Pons (tissue), 1 donor: ENCODE measurements at regions not wholly inside any gene's neighbourhood (a gene's known extent, or its start where the extent isn't known, plus 50 kb on each side); places are given as distances from the start of the nearest gene placed in this dataset.
"Not testable (repeated sequence)": the region's sequence is repeated elsewhere in the genome, so short reads cannot be mapped to it uniquely, and the experiment has no call there.

ENCODE experiments used
- DNase-seq: peaks from one replicate; pipeline ENCODE4 v3.0.0-alpha.2; 2016; ENCODE audit warnings: low spot score

DNA sequence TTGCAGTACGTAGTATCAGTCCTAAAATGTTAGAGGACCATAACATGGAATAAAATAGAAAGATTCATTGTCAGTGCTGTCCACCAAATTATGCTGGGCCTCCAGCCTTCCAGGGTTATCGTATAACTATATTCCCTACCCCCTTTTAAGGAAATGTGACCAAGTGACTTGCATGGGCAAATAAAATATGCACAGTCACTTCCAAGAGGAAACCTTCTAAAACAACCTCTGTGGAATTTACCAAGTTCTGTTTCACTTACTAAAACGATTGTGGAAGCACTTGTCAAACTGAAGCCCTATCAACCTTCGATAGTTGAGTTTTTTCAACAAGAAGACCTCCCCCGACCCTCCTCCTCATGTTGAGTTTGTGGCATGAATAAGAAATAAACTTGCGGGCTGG, 345.4 kb upstream of the C16orf82 start:
- DNase-seq, result no peak

DNA sequence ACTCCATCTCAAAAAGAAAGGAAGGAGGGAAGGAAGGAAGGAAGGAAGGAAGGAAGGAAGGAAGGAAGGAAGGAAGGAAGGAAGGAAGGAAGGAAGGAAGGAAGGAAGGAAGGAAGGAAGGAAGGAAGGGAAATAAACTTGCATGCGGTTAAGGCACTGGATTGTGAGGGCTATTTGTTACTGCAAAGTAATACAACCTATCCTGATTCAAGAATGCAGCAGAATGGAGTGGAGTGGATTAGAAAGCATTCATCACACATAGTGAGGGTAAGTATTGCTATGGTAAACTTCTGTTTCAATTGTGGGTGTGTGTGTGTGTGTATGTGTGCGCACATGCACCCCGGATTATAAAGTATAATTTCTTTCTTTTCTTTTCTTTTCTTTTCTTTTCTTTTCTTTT, 344.8 kb upstream of the C16orf82 start:
- not testable (repeated sequence) for DNase-seq

DNA sequence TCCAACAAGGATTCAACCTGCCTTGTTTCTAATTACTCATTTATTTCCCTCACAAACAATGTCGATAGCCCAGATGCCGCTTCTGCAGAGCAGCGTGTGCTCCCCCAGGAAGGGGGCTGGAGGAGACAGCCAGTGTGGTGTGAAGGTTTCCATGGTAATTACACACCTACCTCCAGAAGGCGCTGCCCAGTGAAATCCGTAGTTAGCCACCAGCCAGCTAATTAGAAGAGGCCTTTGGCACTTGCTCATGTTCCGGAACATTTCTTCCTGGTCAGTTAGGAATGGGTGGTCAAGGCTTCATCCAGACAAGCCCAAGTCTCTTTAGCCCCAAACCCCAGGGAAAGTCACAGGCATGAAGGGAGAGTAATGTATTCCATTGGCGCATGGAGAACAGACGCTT, 342.5 kb upstream of the C16orf82 start:
- no peak for DNase-seq

DNA sequence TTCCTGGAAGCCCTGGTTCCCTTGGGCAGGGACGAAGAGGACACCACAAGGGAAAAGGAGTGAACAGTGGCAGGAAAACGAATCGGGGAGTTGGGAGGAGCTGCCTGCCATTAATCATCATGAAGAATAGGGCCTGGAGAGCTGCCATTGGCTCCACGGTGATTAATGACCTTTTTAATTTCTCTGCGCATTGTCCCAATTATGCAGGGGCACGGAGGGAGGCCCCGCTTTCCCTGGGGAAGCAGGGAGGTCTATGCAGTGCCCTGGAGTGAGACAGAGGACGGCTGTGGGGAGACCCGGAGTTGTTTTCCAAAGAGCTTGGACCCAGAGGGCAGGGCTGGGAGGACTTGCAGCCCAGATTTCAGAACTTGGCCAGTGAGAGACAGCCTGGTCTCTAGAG, 338.9 kb upstream of the C16orf82 start:
- peak; percentile 11 for DNase-seq

DNA sequence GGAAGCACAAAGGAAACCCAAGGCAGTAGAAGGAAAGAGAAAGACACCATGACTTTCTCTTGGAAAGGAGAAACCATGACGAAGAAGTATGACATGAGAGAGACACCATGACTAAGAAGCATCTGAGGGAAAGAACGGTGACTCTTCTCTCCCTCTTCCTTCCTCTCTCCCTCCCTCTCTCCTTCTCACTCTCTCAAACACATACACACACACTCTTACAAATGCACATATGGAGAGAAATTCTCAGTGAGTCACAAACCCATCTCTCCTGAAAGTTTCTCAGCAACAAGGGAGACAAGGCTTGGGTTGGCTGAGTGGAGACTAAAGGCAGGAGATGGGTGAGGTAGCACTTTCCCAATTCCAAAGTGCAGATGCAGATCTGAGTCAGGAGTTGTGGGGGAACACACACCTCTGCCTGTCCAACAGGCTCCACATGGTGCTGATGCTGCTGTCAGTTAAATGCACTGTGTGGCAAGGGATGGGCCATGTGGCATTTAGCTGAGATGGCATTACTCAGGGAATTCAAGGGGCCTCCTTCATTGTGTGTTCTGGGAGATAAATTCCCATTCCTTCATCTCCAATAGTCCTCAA, 336.7 kb upstream of the C16orf82 start:
- no peak for DNase-seq

DNA sequence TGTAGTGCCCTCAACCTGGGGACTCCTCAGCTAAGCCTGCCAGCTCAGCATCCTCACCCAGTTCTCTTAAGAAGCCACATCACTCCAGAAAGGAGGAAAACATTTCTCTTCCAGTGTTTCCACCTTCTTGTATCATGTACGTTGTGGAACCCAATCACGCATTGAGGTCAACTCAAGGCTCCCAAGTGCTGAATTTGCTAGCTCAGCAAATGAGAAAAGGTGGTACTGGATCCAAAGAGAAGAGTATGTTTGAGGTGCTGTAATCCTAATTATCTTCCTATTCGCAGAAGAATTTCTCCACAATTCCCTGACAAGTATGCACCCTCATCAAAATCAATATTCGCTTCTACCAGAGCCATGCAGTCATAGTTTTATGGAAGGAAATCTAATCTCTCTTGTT, 335.0 kb upstream of the C16orf82 start:
- DNase-seq, result no peak

DNA sequence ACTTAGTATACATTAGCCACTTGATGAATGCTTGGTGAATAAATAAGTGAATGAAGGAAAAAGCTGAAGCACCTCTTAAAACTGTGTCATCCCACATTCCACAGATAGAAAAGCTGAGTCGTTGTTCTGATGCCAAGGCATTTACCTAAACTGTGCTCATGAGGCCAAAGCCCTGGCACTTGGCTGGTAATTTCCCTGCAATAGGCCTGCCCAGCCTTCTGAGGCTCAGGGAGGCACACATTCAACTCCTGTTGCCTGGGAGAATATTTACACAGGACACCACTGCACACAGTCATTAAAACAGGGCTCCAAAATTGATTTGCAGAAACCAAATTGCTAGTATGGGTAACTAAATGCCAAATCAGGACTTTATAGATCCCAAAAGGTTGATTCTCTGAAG, 333.0 kb upstream of the C16orf82 start:
- no peak for DNase-seq

DNA sequence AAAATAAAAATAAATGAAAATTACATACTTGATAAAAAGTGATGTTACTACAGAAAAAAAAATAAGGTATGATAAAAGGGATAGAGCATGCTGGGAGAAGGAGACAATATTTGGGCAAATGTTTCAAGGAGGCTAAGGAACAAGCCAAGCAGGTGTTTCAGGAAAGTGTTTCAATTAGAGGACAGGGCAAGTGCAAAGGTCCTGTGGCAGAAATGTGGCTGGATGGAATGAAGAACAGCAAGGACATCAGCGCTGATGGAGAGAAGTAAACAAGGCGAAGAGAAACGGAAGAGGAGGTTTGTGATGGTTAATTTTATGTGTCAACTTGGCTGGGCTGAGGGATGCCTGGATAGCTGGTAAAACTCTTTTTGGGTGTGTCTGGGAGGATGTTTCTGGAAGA, 331.2 kb upstream of the C16orf82 start:
- DNase-seq, result no peak

DNA sequence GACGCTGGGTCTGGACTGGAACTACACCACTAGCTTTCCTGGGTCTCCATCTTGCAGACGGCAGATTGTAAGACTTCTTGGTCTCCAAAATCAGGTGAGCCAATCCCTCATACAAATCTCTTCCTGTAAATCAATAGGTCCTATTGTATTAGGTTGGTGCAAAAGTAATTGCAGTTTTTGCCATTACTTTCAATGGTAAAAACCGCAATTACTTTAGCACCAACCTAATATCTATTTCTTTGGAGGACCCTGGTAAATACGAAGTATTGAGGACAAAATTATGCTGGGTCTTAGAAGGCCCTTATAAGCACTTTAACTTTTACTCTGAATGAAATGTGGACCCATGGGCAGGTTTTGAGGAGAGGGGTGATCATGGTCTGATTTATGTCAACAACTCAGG, 330.6 kb upstream of the C16orf82 start:
- DNase-seq, result no peak

DNA sequence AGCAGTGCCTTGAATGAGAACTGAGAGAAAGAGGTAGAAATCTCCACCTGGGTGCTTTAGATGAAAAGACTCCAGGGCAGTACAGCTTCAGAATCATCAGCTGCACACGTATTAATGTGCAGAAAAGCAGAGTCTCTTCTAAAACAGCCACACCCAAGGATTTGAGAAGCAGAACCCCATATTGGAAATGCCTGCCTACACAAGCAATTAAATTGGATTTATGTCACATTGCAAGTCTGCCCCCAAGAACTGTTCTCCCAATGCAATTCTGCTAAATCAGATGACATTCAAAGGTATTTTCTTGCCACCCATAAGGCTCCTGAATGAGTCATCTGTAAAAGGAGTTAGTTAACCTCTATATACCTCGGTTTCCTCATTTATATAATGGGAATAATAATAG, 326.0 kb upstream of the C16orf82 start:
- DNase-seq, result no peak

DNA sequence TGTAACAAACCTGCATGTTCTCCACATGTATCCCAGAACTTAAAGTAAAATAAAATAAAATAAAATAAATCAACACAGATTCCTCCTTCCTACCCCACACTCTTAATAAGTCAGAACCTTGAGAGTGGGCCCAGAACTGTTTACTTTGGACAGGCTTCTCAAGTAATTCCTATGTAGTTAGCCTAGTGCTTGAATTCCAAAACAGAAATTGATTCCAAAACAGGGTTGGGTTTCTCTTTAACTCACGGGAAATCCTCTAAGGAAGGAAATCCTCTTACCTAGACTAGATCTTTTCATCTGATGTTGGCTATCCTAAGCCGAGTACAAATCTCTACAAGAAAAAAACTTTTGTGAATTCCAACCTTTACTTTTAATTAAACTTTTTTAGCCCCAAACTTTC, 324.7 kb upstream of the C16orf82 start:
- DNase-seq, result peak; percentile 2

DNA sequence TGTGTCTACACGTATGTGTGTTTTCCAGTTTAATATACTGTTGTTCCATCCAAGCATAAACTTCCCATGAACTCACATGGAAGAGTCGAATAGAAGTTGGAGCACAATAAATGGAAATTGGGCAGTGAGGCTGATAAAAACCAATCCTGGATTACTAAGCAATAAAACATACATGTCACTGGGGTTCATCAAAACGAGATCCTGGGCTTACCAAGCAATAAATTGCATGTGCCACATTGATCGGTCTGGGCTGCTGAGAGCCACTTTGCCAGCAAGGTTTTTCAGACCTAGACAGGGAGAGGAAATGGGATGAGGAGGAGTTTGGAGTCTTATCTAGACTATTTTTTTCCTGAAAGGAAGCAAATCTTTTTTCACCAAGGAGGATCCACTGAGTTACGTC, 322.3 kb upstream of the C16orf82 start:
- no peak for DNase-seq

DNA sequence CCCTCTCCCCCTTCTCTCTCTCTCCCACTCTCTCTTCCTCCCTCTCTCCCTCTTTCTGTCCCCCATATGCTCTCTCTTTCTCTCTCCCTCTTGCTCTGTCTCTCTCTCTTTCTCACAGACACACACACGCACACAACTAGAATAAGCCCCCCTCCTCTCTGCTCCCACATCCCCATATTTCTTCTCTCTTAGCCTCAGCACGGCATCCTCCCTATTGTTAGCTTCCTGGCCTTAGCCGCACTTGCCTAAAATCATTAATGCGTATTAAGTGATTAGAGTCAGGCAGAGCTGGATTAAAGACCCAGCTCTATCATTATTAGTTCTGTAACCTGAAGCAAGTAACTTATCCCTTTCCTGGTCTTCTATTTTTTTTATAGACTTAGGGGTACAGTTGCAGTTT, 319.0 kb upstream of the C16orf82 start:
- no peak for DNase-seq

DNA sequence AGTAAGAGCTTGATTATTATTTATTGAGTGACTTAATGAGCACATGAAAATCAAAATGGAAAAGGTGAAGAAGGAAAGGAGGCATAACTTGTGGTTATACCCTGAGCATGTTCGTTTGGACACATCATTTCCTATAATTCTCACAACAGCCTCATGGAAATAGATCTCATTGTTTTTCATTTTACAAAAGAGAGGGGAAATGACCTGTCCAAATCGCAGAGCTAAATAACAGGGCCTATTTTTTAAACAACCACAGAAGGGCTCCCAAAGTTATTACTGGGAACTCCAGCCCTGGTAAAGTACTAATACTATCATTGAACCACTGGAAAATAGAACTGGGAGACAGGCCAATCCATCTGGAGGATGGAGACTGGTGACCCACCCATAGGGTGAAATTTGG, 317.7 kb upstream of the C16orf82 start:
- no peak for DNase-seq

DNA sequence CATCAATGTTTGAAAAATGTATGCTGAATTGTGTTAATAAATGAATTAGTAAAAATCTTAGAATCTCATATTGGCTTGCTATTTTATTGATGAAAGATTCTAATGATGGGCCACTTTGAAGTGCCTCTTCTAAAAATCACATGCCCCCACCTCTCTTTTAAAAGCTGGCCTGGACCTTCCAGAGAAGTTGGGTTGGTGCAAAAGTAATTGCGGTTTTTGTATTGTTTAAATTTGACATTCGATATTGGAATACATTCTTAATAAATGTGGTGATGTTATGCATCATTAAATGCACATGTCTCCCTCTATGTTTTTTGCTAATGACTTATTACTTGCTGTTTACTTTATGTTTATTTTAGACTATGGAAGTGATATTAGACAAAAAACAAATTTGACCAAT, 314.6 kb upstream of the C16orf82 start:
- no peak for DNase-seq

DNA sequence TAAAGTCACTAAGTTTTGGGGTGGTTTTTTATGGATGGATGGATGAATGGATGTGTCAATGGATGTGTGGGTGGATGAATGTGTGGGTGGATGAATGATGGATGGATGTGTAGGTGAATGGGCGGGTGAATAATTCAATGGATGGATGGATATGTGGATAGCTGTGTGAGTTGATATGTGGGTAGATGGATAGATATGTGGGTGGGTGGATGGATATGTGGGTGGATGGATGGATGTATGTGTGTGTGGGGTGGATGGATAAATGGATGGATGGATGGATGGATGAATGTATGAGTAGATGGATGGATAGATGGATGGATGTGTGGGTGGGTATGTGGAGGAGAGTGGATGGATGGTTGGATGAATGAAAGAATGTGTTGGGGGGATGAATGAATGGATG, 310.1 kb upstream of the C16orf82 start:
- no peak for DNase-seq

DNA sequence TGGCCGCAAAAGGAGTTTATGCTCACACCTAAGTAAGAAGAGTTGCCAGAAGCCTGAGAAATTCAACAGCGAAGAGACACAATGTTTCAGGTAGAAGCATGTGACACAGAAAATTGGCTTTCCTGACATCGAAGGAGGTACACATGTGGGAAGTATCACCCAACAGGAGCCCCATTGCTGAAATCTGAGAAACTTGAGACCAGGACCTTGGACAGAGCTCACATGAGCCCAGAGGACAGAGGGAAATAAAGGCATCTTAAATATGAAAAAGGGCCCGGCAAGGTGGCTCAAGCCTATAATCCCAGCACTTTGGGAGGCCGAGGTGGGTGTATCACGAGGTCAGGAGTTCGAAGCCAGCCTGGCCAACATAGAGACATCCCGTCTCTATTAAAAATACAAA, 304.1 kb upstream of the C16orf82 start:
- DNase-seq, result no peak

DNA sequence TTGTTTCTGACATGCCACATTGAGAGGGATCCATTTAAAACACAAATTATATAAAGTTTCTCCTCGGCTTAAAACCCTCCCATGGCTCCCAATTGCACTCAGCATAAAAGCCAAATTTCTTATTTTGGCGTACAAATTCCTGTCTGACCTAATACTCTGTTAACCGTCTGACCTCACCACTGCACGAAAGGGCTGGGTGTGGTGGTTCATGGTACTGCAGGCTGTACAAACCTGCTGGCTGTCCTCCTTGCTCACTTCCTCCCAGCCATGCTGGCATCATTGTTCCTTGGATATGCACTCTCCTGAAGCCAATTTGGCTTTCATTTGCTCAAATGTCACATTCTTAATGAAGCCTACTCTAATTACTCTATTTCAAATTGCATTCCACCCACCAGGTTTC, 301.6 kb upstream of the C16orf82 start:
- DNase-seq, result no peak

DNA sequence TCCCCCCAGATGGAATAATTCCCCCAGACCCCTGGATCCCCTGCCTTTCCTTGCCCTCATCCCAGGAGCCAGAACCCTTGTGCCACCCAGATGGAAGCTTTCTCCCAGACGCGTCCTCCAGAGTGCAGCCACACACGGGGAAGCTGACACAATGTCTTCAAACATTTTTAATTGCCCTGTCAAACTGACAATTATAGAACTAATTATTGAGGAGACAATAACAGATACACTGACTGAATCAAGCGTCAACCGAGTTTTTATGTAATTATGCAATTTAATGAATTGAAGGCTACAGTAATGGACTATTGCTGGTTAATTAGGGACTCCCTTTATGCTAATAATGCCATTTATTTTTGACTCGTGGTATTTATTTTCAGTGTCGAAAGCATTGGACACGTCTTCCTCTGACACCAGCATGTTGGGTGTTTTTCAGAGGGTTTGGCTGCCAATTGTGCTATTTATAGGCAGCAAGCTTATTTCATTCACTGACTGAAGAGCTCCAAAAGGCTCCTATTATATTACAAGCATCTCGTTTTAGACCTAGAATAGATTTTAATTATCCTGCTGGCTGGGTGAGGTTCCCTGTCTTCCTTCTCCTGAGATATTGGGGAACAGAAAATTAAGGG, 298.2 kb upstream of the C16orf82 start:
- peak; percentile 17 for DNase-seq

DNA sequence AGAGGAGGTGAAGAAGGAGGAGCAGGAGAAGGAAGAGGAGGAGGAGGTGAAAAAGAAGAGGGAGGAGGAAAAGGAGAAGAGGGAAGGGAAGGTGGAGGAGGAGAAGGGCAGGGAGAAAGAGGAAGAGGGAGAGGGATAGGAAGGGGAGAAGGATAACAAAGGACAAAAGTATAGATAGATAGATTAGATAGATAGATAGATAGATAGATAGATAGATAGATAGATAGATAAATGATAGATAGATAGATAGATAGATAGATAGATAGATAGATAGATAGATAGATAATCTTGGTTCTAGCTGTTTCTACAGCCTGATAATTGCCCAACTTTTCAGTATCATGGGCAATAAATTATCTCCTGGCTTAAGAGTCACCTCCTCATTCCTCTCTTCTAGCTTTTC, 296.2 kb upstream of the C16orf82 start:
- DNase-seq, result no peak

DNA sequence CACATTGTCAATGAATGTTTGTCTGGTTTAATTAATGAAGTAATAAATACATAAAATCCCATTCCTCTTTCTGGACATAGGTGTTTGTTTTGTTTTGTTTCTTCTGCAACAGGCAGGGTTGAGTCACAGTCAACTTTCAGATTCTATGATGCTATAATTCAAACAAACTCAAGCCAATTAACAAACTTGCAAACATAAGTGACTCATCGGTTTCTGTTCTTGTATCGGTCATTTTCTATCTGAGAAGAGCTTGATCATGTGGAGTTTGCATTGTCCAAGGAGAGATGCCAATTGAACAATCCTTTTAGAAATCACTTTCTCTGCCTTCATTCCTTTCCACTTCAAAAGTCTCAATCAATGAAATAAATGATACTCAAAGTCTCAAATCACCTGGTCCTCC, 294.2 kb upstream of the C16orf82 start:
- no peak for DNase-seq

DNA sequence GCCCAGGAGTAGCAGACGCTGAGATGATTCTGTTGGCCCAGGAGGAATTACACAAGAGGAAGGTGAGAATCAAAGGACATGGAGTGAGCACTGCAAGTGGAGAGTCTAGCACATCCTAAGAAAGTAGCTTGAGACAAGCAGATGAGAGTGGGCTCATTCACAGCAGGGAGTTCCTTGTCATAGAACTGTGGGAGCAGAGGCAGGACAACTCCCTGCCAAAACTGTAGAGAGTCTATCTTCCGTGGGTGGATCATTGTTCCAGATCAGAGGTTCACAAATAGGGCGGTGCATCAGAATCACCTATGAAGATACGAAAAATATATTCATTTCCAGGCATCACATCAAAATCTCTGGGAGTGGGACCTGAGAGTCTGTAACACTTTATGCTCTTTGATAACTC, 288.9 kb upstream of the C16orf82 start:
- no peak for DNase-seq

DNA sequence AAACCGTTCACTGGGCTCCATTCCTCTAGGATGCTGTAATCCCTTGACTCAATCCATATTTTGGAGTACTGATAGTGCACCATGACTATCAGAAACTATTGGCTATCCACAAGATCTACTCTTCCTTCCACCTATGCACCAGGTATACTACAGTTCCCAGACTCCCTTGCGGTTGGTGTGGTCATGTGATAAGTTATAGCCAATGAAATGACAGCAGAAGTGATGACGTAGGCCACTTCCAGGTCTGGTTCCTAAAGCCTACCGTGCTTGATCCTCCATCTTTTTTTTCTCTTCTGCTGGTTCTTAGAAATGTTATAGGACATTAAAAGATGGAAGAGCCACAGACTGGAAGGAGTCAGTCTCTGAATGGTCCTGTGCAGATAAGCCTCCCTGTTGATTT, 278.8 kb upstream of the C16orf82 start:
- no peak for DNase-seq

DNA sequence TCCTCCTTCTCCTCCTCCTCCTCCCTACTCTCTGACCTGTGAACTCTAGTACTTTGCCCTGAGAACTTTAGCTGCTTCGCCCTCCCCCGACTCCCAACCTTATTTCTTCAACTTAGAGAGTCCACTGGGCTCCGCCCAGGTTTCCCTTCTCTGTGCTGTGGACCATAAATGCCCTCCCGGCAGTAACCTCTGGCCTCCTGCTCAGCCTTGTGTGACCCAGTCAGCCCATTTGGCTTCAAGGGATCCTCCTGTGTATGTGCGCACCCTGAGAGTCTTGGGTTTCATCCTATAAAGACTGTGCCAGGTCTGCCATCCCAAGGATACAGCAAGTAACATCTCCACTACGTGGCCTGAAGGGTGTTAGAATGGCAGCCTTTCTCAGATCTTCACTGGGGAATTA, 275.6 kb upstream of the C16orf82 start:
- DNase-seq, result no peak

DNA sequence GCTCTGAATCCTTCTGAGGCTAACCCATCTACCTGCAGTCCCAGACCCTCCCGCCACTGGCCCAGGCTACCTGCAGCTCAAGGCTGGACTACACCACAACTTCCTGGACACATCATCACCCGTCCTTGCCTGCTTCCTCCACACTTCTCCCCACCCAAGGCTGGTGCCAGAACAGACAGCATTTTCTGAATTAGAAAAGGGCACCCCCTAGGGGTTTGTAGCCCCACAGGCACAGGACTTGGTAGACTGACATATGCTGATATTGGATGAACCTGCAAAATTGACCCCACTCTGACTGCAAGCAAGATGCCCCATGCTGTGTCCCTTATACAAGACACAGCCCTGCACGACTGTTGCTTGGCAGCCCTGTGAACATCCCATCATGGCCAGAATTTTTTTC, 271.5 kb upstream of the C16orf82 start:
- peak; percentile 29 for DNase-seq
